ENCODE measurements at regions not wholly inside any gene's neighbourhood (a gene's known extent, or its start where the extent isn't known, plus 50 kb on each side); places are given as distances from the start of the nearest gene placed in this dataset.
A peak's percentile ranks its signal among the peaks of the same experiment; 100 is the strongest.

- TF ChIP-seq CTCF (IDR thresholded peaks at IDR 0.05) (no peak), POLR2A (IDR thresholded peaks at IDR 0.05) (no peak), EP300 (IDR thresholded peaks at IDR 0.05) (peak in 1 of 2 donors; percentile 41)
These were observed 184.1 kb downstream of the PSMG1 start for GRCh38 chr21:38999161-38999560.
